Mesenchymal stem cell (in vitro differentiated cells and primary cell): ENCODE measurements at regions not wholly inside any gene's neighbourhood (a gene's known extent, or its start where the extent isn't known, plus 50 kb on each side); places are given as distances from the start of the nearest gene placed in this dataset.

Experiments used
- DNase-seq: peaks from one replicate; pipeline ENCODE4 v3.0.0-alpha.2; 2013
- H2AFZ ChIP-seq: one replicate; pipeline ENCODE4 v1.6.1; 2013; ENCODE audit warnings: low read depth, mild to moderate bottlenecking, control low read depth, inconsistent platforms, low read length, moderate library complexity
- H2AK5ac ChIP-seq: 2 replicates; pipeline ENCODE4 v1.6.1; 2013; ENCODE audit warnings: low read length, moderate library complexity, mild to moderate bottlenecking, inconsistent platforms; ENCODE audit not compliant: severe bottlenecking
- H2BK120ac ChIP-seq: one replicate; pipeline ENCODE4 v1.6.1; 2013; ENCODE audit warnings: low read depth, mild to moderate bottlenecking, inconsistent platforms, low read length, moderate library complexity
- H2BK12ac ChIP-seq, 2 experiments: one replicate each; pipeline ENCODE4 v1.6.1; 2013; ENCODE audit warnings: inconsistent platforms in 2 of 2, low read length in 2 of 2, mild to moderate bottlenecking in 2 of 2, moderate library complexity in 2 of 2, control low read depth in 1 of 2
- H2BK15ac ChIP-seq: one replicate; pipeline ENCODE4 v1.6.1; 2013; ENCODE audit warnings: mild to moderate bottlenecking, low read depth, inconsistent platforms; ENCODE audit not compliant: poor library complexity, severe bottlenecking
- H2BK5ac ChIP-seq: 2 replicates; pipeline ENCODE4 v1.6.1; 2013; ENCODE audit warnings: low read depth, mild to moderate bottlenecking, low read length, control low read depth, inconsistent platforms; ENCODE audit not compliant: poor library complexity, severe bottlenecking
- H3K14ac ChIP-seq, 2 experiments: one replicate each; pipeline ENCODE4 v1.6.1; 2013; ENCODE audit warnings: inconsistent platforms in 2 of 2, low read length in 2 of 2, control low read depth in 1 of 2, mild to moderate bottlenecking in 1 of 2, moderate library complexity in 1 of 2
- H3K18ac ChIP-seq, 2 experiments: one replicate each; pipeline ENCODE4 v1.6.1; 2013; ENCODE audit warnings: inconsistent platforms in 2 of 2, low read length in 2 of 2, control low read depth in 1 of 2, low read depth in 1 of 2, mild to moderate bottlenecking in 1 of 2
- H3K23ac ChIP-seq, 2 experiments: one replicate each; pipeline ENCODE4 v1.6.1; 2013; ENCODE audit warnings: inconsistent platforms in 2 of 2, low read length in 2 of 2, mild to moderate bottlenecking in 2 of 2, moderate library complexity in 2 of 2, control low read depth in 1 of 2
- H3K27ac ChIP-seq: 2 replicates; pipeline ENCODE4 v1.5.1; 2013; ENCODE audit warnings: mild to moderate bottlenecking, moderate library complexity, low read length, control low read depth, inconsistent platforms; ENCODE audit not compliant: poor library complexity, severe bottlenecking
- H3K27me3 ChIP-seq, 2 experiments: 2 replicates each; pipeline versions ENCODE4 v1.6.1 to v1.7.0; 2013; ENCODE audit warnings: low read length in 2 of 2, mild to moderate bottlenecking in 2 of 2, moderate library complexity in 2 of 2, control low read depth in 1 of 2, inconsistent platforms in 1 of 2; ENCODE audit not compliant: control insufficient read depth in 1 of 2, insufficient read depth in 1 of 2
- H3K36me3 ChIP-seq, 2 experiments: 2 replicates each; pipeline versions ENCODE4 v1.6.1 to v1.7.0; 2013; ENCODE audit warnings: low read length in 2 of 2, control low read depth in 1 of 2, inconsistent platforms in 1 of 2, low read depth in 1 of 2, mild to moderate bottlenecking in 1 of 2; ENCODE audit not compliant: insufficient read depth in 2 of 2, control insufficient read depth in 1 of 2
- H3K4ac ChIP-seq, 2 experiments: one replicate each; pipeline ENCODE4 v1.6.1; 2013; ENCODE audit warnings: inconsistent platforms in 2 of 2, low read length in 2 of 2, mild to moderate bottlenecking in 2 of 2, moderate library complexity in 2 of 2, control low read depth in 1 of 2, low read depth in 1 of 2
- H3K4me1 ChIP-seq: 2 replicates; pipeline ENCODE4 v1.6.1; 2013; ENCODE audit warnings: low read depth, low read length, control low read depth; ENCODE audit not compliant: control insufficient read depth, insufficient read depth
- H3K4me2 ChIP-seq: 2 replicates; pipeline ENCODE4 v1.6.1; 2013; ENCODE audit warnings: low read length, mild to moderate bottlenecking, inconsistent platforms; ENCODE audit not compliant: poor library complexity, severe bottlenecking
- H3K4me3 ChIP-seq, 2 experiments: 2 replicates each; pipeline versions ENCODE4 v1.5.1 to v1.7.0; 2013; ENCODE audit warnings: low read length in 2 of 2, mild to moderate bottlenecking in 2 of 2, control low read depth in 1 of 2, low read depth in 1 of 2; ENCODE audit not compliant: insufficient read depth in 1 of 2
- H3K79me1 ChIP-seq: replicated peaks from 2 replicates; pipeline ENCODE4 v1.6.1; 2013; ENCODE audit warnings: mild to moderate bottlenecking, control low read depth, low read length, inconsistent platforms; ENCODE audit not compliant: poor library complexity, severe bottlenecking
- H3K9ac ChIP-seq: 2 replicates; pipeline ENCODE4 v1.7.0; 2013; ENCODE audit warnings: mild to moderate bottlenecking, low read length, moderate library complexity
- H3K9me3 ChIP-seq: 2 replicates; pipeline ENCODE4 v1.7.0; 2013; ENCODE audit warnings: mild to moderate bottlenecking, low read length; ENCODE audit not compliant: control insufficient read depth
- H4K8ac ChIP-seq: one replicate; pipeline ENCODE4 v1.6.1; 2013; ENCODE audit warnings: inconsistent platforms, mild to moderate bottlenecking, low read length, moderate library complexity
- H4K91ac ChIP-seq: one replicate; pipeline ENCODE4 v1.6.1; 2013; ENCODE audit warnings: mild to moderate bottlenecking, low read length, inconsistent platforms
- WGBS: methylation state at CpG from one replicate; pipeline ENCODE4 v1.1.7; 2013; ENCODE audit warnings: mixed read lengths; 5-methylcytosine and 5-hydroxymethylcytosine counted together

GRCh38 chr11:11770921-11771486, 70.8 kb upstream of the USP47 start:
- Histone ChIP-seq H3K27me3 (peaks cover 46 to 70% of the 10 kb centered on the region in 2 experiments), H3K18ac (no peak overlapping the region), H3K14ac (no peak overlapping the region), H2BK12ac (no peak overlapping the region), H3K4me1 (no peaks in the 10 kb centered on the region), H2BK15ac (no peak overlapping the region), H3K36me3 (no peaks in the 10 kb centered on the region), H3K27ac (no peak overlapping the region), H3K4ac (no peak overlapping the region), H2AFZ (no peak overlapping the region), H3K4me2 (no peak overlapping the region), H3K79me1 (no peaks in the 10 kb centered on the region), H3K9me3 (no peaks in the 10 kb centered on the region), H4K8ac (no peak overlapping the region), H2BK120ac (no peak overlapping the region), H3K9ac (no peak overlapping the region), H3K4me3 (no peak overlapping the region), H2BK5ac (no peak overlapping the region), H4K91ac (no peak overlapping the region), H2AK5ac (no peak overlapping the region), H3K23ac (no peak overlapping the region)
- WGBS: 61% methylated on average over 1 of the region's 3 CpGs
- no peak for DNase-seq

GRCh38 chr11:11770296-11770695, 71.5 kb upstream of the USP47 start:
- DNase-seq: no peak
- Histone ChIP-seq H3K9me3 (no peaks in the 10 kb centered on the region), H3K9ac (no peak overlapping the region), H3K18ac (no peak overlapping the region), H2BK12ac (no peak overlapping the region), H3K4ac (no peak overlapping the region), H3K36me3 (no peaks in the 10 kb centered on the region), H4K8ac (no peak overlapping the region), H3K4me3 (no peak overlapping the region), H2BK5ac (no peak overlapping the region), H3K14ac (no peak overlapping the region), H3K4me2 (no peak overlapping the region), H2AK5ac (no peak overlapping the region), H2AFZ (no peak overlapping the region), H3K23ac (no peak overlapping the region), H4K91ac (no peak overlapping the region), H3K27ac (no peak overlapping the region), H3K27me3 (peaks cover 39 to 69% of the 10 kb centered on the region in 2 experiments), H2BK120ac (no peak overlapping the region), H2BK15ac (no peak overlapping the region), H3K79me1 (no peaks in the 10 kb centered on the region), H3K4me1 (no peaks in the 10 kb centered on the region)
- WGBS: 38% methylated on average over 1 of the region's 1 CpG

DNA sequence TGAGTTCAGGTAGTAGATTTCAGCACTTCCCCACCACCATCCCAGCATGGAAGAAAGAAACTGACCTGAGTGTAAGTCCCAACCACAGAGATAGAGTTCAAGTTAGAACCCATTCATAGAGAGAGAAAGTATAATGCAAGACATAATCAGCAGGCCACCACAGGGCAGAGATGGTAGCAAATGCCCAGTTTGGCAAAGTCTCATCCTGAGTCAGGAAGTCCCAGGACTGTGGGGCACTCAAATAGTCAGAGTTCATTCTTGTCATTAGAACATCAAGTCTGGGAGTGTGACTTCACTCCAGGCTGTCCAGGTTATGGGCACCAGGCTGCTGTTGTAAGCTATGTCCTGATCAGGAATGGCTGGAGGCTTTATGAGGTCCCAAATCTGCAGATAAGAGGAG, 72.0 kb upstream of the USP47 start:
- no peak overlapping the region for H2BK5ac ChIP-seq
- H2AK5ac ChIP-seq: no peak overlapping the region
- no peaks in the 10 kb centered on the region for H3K36me3 ChIP-seq
- no peak overlapping the region for H2BK120ac ChIP-seq
- H3K27ac ChIP-seq: no peak overlapping the region
- H3K4ac ChIP-seq: no peak overlapping the region
- H3K4me3 ChIP-seq: no peak overlapping the region
- no peaks in the 10 kb centered on the region for H3K9me3 ChIP-seq
- no peak overlapping the region for H3K18ac ChIP-seq
- no peak for DNase-seq
- H4K8ac ChIP-seq: no peak overlapping the region
- no peak overlapping the region for H2AFZ ChIP-seq
- H3K23ac ChIP-seq: no peak overlapping the region
- H3K14ac ChIP-seq: no peak overlapping the region
- no peak overlapping the region for H2BK12ac ChIP-seq
- no peaks in the 10 kb centered on the region for H3K79me1 ChIP-seq
- H3K27me3 ChIP-seq: peaks cover 34 to 64% of the 10 kb centered on the region in 2 experiments
- no peak overlapping the region for H3K9ac ChIP-seq
- no peak overlapping the region for H3K4me2 ChIP-seq
- no peak overlapping the region for H4K91ac ChIP-seq
- no peaks in the 10 kb centered on the region for H3K4me1 ChIP-seq
- no peak overlapping the region for H2BK15ac ChIP-seq

DNA sequence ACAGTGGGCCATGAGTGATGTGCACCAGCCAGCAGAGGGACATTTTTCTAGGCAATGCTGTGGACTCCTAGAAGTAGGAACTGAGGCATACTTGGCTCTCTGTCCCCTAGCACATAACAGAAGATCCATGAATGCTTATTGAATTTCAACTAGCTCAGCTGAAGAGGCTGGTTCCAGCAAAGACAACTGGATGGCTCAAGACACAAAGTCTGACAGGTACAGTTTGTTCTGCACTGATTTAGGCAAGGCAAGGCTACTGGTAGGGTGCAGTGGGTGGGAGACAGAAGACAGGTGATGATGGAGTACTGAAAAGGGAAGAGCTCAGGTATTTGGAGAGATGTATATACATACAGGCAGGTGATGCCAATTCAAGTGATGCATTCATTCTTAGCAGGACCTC, 72.4 kb upstream of the USP47 start:
- H3K36me3 ChIP-seq: no peaks in the 10 kb centered on the region
- no peak overlapping the region for H2AFZ ChIP-seq
- H3K9me3 ChIP-seq: no peaks in the 10 kb centered on the region
- H3K4ac ChIP-seq: no peak overlapping the region
- no peak overlapping the region for H4K91ac ChIP-seq
- no peak for DNase-seq
- no peaks in the 10 kb centered on the region for H3K79me1 ChIP-seq
- H3K18ac ChIP-seq: no peak overlapping the region
- H3K4me1 ChIP-seq: no peaks in the 10 kb centered on the region
- no peak overlapping the region for H3K9ac ChIP-seq
- no peak overlapping the region for H2BK5ac ChIP-seq
- H3K27ac ChIP-seq: no peak overlapping the region
- H3K4me2 ChIP-seq: no peak overlapping the region
- no peak overlapping the region for H3K14ac ChIP-seq
- H2BK120ac ChIP-seq: no peak overlapping the region
- H3K27me3 ChIP-seq: peaks cover 33 to 62% of the 10 kb centered on the region in 2 experiments
- no peak overlapping the region for H2BK15ac ChIP-seq
- H2BK12ac ChIP-seq: no peak overlapping the region
- no peak overlapping the region for H4K8ac ChIP-seq
- no peak overlapping the region for H2AK5ac ChIP-seq
- no peak overlapping the region for H3K4me3 ChIP-seq
- H3K23ac ChIP-seq: no peak overlapping the region
